GM23338 (cell line): ENCODE measurements at regions not wholly inside any gene's neighbourhood (a gene's known extent, or its start where the extent isn't known, plus 50 kb on each side); places are given as distances from the start of the nearest gene placed in this dataset.
A peak's percentile ranks its signal among the peaks of the same experiment; 100 is the strongest.

ENCODE experiments used
- ATAC-seq: fragments of 200-7000 bp; cut with Tn5 transposase; 3 replicates; pipeline ENCODE4 v1.9.1; 2020
- DNase-seq: peaks from one replicate; pipeline ENCODE4 v3.0.0-alpha.2; 2015; ENCODE audit warnings: low spot score
- H2AFZ ChIP-seq: fragments of 200-600 bp; sonication (generic); 2 replicates; pipeline ENCODE4 v1.8.0; 2016; ENCODE audit warnings: antibody characterized with exemption, mild to moderate bottlenecking, moderate library complexity
- H3F3A ChIP-seq: fragments of 200-600 bp; sonication (generic); replicated peaks from 2 replicates; pipeline ENCODE4 v1.8.0; 2017; ENCODE audit warnings: antibody characterized with exemption, mixed run types, low read depth
- H3K27ac ChIP-seq: fragments of 200-600 bp; sonication (generic); 2 replicates; pipeline ENCODE4 v1.6.1; 2016; ENCODE audit warnings: low read depth
- H3K27me3 ChIP-seq: fragments of 200-600 bp; sonication (generic); 2 replicates; pipeline ENCODE4 v1.8.0; 2016; ENCODE audit warnings: mild to moderate bottlenecking, mixed run types, moderate library complexity; ENCODE audit not compliant: insufficient read depth
- H3K36me3 ChIP-seq: fragments of 200-600 bp; sonication (generic); 2 replicates; pipeline ENCODE4 v1.8.0; 2016; ENCODE audit warnings: mild to moderate bottlenecking; ENCODE audit not compliant: insufficient read depth
- H3K4me1 ChIP-seq: fragments of 200-600 bp; sonication (generic); 2 replicates; pipeline ENCODE4 v1.8.0; 2016; ENCODE audit warnings: mild to moderate bottlenecking, moderate library complexity; ENCODE audit not compliant: insufficient read depth
- H3K4me2 ChIP-seq: fragments of 200-600 bp; sonication (generic); 2 replicates; pipeline ENCODE4 v1.7.1; 2017; ENCODE audit warnings: mixed run types
- H3K4me3 ChIP-seq: fragments of 200-600 bp; sonication (generic); 2 replicates; pipeline ENCODE4 v1.6.1; 2016; ENCODE audit warnings: mixed run types
- H3K79me2 ChIP-seq: fragments of 200-600 bp; sonication (generic); replicated peaks from 2 replicates; pipeline ENCODE4 v1.8.0; 2017; ENCODE audit warnings: mild to moderate bottlenecking; ENCODE audit not compliant: insufficient read depth
- H3K9me2 ChIP-seq: fragments of 200-600 bp; sonication (generic); 2 replicates; pipeline ENCODE4 v1.8.0; 2017; ENCODE audit not compliant: insufficient read depth
- H4K20me1 ChIP-seq: fragments of 200-600 bp; sonication (generic); replicated peaks from 2 replicates; pipeline ENCODE4 v1.8.0; 2017; ENCODE audit warnings: mild to moderate bottlenecking; ENCODE audit not compliant: insufficient read depth
- H3K27ac Mint-ChIP-seq: 2 replicates; pipeline ENCODE4 v1.8.0; 2020; ENCODE audit warnings: inconsistent platforms, mild to moderate bottlenecking, moderate library complexity, mixed read lengths
- H3K27me3 Mint-ChIP-seq: 3 replicates; pipeline ENCODE4 v1.8.0; 2022; ENCODE audit warnings: low read depth, mild to moderate bottlenecking, moderate library complexity, mixed read lengths, inconsistent platforms; ENCODE audit not compliant: insufficient read depth, poor library complexity
- H3K36me3 Mint-ChIP-seq: 3 replicates; pipeline ENCODE4 v1.8.0; 2021; ENCODE audit warnings: low read depth, mild to moderate bottlenecking, inconsistent platforms, moderate library complexity, mixed read lengths
- H3K4me1 Mint-ChIP-seq: 3 replicates; pipeline ENCODE4 v1.8.0; 2020; ENCODE audit warnings: mild to moderate bottlenecking, inconsistent platforms, mixed read lengths
- H3K4me3 Mint-ChIP-seq: 3 replicates; pipeline ENCODE4 v1.8.0; 2021; ENCODE audit warnings: moderate library complexity, mild to moderate bottlenecking, inconsistent platforms, mixed read lengths
- H3K9me3 Mint-ChIP-seq: 3 replicates; pipeline ENCODE4 v1.8.0; 2020; ENCODE audit warnings: moderate library complexity, mild to moderate bottlenecking, inconsistent platforms, mixed read lengths
- CREB1 ChIP-seq: fragments of 250-450 bp; sonication (Bioruptor Pico); IDR thresholded peaks from 2 replicates; pipeline ENCODE4 v1.5.0; 2020; ENCODE audit warnings: low read depth, mild to moderate bottlenecking, moderate library complexity
- CTCF ChIP-seq, 2 experiments: fragments of 200-600 bp in 1 of 2; sonication (generic) in 1 of 2; conservative IDR thresholded peaks; 2 replicates each; pipeline versions ENCODE4 v1.5.1 to v1.6.1; 2016 to 2017; ENCODE audit warnings: antibody characterized with exemption in 2 of 2, low read depth in 2 of 2, mild to moderate bottlenecking in 2 of 2, moderate library complexity in 1 of 2
- NANOG ChIP-seq: IDR thresholded peaks from 2 replicates; pipeline ENCODE4 v1.6.1; 2016; ENCODE audit warnings: antibody characterized with exemption, borderline replicate concordance
- POLR2AphosphoS5 ChIP-seq: IDR thresholded peaks from 2 replicates; pipeline ENCODE4 v1.6.1; 2016; ENCODE audit warnings: antibody characterized with exemption, low read depth
- STAT1 ChIP-seq: IDR thresholded peaks from one replicate; pipeline ENCODE4 v1.6.1; 2016; ENCODE audit warnings: antibody characterized with exemption; ENCODE audit not compliant: unreplicated experiment
- ZNF114 ChIP-seq: fragments of 250-450 bp; sonication (Bioruptor Pico); IDR thresholded peaks from 2 replicates; pipeline ENCODE4 v1.5.0; 2020; ENCODE audit warnings: mild to moderate bottlenecking, moderate library complexity
- ZNF331 ChIP-seq: fragments of 250-450 bp; sonication (Bioruptor Pico); IDR thresholded peaks from 2 replicates; pipeline ENCODE4 v1.5.0; 2020; ENCODE audit warnings: low read depth, mild to moderate bottlenecking, moderate library complexity
- TF ChIP-seq, protein P1 (sequence below): IDR thresholded peaks from one replicate; pipeline ENCODE4 v1.6.1; 2018; ENCODE audit warnings: antibody characterized with exemption; ENCODE audit not compliant: unreplicated experiment
- TF ChIP-seq, protein P2 (sequence below): fragments of 250-450 bp; sonication (Bioruptor Pico); IDR thresholded peaks from 2 replicates; pipeline ENCODE4 v1.5.0; 2020; ENCODE audit warnings: mild to moderate bottlenecking, moderate library complexity

DNA sequence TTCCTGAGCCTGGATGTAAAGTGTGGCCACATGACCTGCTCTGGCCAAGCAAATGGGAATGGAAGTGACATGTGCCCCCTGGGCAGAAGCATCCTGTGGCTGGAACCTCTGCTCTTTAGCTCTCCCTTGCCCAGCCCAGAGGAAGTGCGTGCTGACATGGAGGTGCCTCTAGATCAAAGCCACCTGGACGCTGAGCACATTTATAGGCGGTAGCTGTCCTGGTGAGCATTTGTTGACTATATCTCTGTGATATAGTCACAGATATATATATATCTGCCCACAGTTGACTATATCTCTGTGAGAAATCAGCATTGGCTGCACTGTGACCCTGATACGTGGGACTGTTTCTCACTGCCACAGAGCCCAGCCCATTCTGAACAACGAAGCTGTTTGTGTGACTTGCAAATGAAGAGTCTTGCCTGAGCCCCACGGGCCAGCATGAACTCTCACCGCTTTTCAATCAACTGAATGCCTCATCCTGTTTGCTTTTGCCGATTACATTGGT, 118.8 kb downstream of the C16orf95 start:
- H3K27ac Mint-ChIP-seq: no peak overlapping the region
- H3K36me3 Mint-ChIP-seq: no peaks in the 10 kb centered on the region
- peak overlapping the region; percentile 55 for H3K4me2 ChIP-seq

More for the DNA sequence above, 118.8 kb downstream of the C16orf95 start:
- no peaks in the 10 kb centered on the region for H3K9me2 ChIP-seq
- ATAC-seq: peak; percentile 38
- DNase-seq: peak; percentile 40
- no peaks in the 10 kb centered on the region for H3K27me3 ChIP-seq
- H3K9me3 Mint-ChIP-seq: no peaks in the 10 kb centered on the region; the same call in 2 of the 3 replicates
- no peak for TF ChIP-seq CREB1 (CRISPR knock-in tag)
- TF ChIP-seq ZNF114 (CRISPR knock-in tag): no peak
- TF ChIP-seq, protein P1, sequence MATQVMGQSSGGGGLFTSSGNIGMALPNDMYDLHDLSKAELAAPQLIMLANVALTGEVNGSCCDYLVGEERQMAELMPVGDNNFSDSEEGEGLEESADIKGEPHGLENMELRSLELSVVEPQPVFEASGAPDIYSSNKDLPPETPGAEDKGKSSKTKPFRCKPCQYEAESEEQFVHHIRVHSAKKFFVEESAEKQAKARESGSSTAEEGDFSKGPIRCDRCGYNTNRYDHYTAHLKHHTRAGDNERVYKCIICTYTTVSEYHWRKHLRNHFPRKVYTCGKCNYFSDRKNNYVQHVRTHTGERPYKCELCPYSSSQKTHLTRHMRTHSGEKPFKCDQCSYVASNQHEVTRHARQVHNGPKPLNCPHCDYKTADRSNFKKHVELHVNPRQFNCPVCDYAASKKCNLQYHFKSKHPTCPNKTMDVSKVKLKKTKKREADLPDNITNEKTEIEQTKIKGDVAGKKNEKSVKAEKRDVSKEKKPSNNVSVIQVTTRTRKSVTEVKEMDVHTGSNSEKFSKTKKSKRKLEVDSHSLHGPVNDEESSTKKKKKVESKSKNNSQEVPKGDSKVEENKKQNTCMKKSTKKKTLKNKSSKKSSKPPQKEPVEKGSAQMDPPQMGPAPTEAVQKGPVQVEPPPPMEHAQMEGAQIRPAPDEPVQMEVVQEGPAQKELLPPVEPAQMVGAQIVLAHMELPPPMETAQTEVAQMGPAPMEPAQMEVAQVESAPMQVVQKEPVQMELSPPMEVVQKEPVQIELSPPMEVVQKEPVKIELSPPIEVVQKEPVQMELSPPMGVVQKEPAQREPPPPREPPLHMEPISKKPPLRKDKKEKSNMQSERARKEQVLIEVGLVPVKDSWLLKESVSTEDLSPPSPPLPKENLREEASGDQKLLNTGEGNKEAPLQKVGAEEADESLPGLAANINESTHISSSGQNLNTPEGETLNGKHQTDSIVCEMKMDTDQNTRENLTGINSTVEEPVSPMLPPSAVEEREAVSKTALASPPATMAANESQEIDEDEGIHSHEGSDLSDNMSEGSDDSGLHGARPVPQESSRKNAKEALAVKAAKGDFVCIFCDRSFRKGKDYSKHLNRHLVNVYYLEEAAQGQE: no peak
- TF ChIP-seq ZNF331: no peak
- no peak for TF ChIP-seq POLR2AphosphoS5
- no peak for TF ChIP-seq CTCF (conservative IDR thresholded peaks at IDR 0.05; ENCODE audit: low read depth in 2 of 2)
- TF ChIP-seq, protein P2, sequence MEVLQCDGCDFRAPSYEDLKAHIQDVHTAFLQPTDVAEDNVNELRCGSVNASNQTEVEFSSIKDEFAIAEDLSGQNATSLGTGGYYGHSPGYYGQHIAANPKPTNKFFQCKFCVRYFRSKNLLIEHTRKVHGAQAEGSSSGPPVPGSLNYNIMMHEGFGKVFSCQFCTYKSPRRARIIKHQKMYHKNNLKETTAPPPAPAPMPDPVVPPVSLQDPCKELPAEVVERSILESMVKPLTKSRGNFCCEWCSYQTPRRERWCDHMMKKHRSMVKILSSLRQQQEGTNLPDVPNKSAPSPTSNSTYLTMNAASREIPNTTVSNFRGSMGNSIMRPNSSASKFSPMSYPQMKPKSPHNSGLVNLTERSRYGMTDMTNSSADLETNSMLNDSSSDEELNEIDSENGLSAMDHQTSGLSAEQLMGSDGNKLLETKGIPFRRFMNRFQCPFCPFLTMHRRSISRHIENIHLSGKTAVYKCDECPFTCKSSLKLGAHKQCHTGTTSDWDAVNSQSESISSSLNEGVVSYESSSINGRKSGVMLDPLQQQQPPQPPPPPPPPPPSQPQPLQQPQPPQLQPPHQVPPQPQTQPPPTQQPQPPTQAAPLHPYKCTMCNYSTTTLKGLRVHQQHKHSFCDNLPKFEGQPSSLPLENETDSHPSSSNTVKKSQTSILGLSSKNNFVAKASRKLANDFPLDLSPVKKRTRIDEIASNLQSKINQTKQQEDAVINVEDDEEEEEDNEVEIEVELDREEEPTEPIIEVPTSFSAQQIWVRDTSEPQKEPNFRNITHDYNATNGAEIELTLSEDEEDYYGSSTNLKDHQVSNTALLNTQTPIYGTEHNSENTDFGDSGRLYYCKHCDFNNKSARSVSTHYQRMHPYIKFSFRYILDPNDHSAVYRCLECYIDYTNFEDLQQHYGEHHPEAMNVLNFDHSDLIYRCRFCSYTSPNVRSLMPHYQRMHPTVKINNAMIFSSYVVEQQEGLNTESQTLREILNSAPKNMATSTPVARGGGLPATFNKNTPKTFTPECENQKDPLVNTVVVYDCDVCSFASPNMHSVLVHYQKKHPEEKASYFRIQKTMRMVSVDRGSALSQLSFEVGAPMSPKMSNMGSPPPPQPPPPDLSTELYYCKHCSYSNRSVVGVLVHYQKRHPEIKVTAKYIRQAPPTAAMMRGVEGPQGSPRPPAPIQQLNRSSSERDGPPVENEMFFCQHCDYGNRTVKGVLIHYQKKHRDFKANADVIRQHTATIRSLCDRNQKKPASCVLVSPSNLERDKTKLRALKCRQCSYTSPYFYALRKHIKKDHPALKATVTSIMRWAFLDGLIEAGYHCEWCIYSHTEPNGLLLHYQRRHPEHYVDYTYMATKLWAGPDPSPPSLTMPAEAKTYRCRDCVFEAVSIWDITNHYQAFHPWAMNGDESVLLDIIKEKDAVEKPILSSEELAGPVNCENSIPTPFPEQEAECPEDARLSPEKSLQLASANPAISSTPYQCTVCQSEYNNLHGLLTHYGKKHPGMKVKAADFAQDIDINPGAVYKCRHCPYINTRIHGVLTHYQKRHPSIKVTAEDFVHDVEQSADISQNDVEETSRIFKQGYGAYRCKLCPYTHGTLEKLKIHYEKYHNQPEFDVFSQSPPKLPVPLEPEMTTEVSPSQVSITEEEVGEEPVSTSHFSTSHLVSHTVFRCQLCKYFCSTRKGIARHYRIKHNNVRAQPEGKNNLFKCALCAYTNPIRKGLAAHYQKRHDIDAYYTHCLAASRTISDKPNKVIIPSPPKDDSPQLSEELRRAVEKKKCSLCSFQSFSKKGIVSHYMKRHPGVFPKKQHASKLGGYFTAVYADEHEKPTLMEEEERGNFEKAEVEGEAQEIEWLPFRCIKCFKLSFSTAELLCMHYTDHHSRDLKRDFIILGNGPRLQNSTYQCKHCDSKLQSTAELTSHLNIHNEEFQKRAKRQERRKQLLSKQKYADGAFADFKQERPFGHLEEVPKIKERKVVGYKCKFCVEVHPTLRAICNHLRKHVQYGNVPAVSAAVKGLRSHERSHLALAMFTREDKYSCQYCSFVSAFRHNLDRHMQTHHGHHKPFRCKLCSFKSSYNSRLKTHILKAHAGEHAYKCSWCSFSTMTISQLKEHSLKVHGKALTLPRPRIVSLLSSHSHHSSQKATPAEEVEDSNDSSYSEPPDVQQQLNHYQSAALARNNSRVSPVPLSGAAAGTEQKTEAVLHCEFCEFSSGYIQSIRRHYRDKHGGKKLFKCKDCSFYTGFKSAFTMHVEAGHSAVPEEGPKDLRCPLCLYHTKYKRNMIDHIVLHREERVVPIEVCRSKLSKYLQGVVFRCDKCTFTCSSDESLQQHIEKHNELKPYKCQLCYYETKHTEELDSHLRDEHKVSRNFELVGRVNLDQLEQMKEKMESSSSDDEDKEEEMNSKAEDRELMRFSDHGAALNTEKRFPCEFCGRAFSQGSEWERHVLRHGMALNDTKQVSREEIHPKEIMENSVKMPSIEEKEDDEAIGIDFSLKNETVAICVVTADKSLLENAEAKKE (CRISPR knock-in tag): no peak
- TF ChIP-seq STAT1: no peak
- no peak for TF ChIP-seq NANOG
- H3F3A ChIP-seq: no peaks in the 10 kb centered on the region
- H3K4me3 Mint-ChIP-seq: no peak overlapping the region
- H4K20me1 ChIP-seq: no peaks in the 10 kb centered on the region; the same call in 1 of the 2 replicates
- no peaks in the 10 kb centered on the region for H3K79me2 ChIP-seq
- no peak overlapping the region for H3K27ac ChIP-seq
- H3K27me3 Mint-ChIP-seq: peaks cover 2% of the 10 kb centered on the region
- H2AFZ ChIP-seq: peak overlapping the region; percentile 93
- no peak overlapping the region for H3K4me3 ChIP-seq
- H3K4me1 Mint-ChIP-seq: peaks cover 19% of the 10 kb centered on the region
- H3K4me1 ChIP-seq: peaks cover 8% of the 10 kb centered on the region; the same call in 1 of the 2 replicates
- no peaks in the 10 kb centered on the region for H3K36me3 ChIP-seq
